Activated naive CD4-positive, alpha-beta T cell treated with anti-CD3 and anti-CD28 coated beads, Interleukin-2, amount 50 U/mL, for 24 hours (primary cell): ENCODE measurements at regions not wholly inside any gene's neighbourhood (a gene's known extent, or its start where the extent isn't known, plus 50 kb on each side); places are given as distances from the start of the nearest gene placed in this dataset.
"Not testable (repeated sequence)": the region's sequence is repeated elsewhere in the genome, so short reads cannot be mapped to it uniquely, and the experiment has no call there.

Experiments used
- H3K27ac Mint-ChIP-seq: one replicate; pipeline ENCODE4 v1.8.0; 2021; ENCODE audit warnings: mild to moderate bottlenecking, mixed read lengths
- H3K27me3 Mint-ChIP-seq: one replicate; pipeline ENCODE4 v1.8.0; 2021; ENCODE audit warnings: mixed read lengths
- H3K36me3 Mint-ChIP-seq: one replicate; pipeline ENCODE4 v1.8.0; 2021; ENCODE audit warnings: mixed read lengths
- H3K4me1 Mint-ChIP-seq: one replicate; pipeline ENCODE4 v1.8.0; 2021; ENCODE audit warnings: mixed read lengths
- H3K4me3 Mint-ChIP-seq: one replicate; pipeline ENCODE4 v1.8.0; 2021; ENCODE audit warnings: mild to moderate bottlenecking, mixed read lengths
- H3K9me3 Mint-ChIP-seq: one replicate; pipeline ENCODE4 v1.8.0; 2021; ENCODE audit warnings: mixed read lengths

DNA sequence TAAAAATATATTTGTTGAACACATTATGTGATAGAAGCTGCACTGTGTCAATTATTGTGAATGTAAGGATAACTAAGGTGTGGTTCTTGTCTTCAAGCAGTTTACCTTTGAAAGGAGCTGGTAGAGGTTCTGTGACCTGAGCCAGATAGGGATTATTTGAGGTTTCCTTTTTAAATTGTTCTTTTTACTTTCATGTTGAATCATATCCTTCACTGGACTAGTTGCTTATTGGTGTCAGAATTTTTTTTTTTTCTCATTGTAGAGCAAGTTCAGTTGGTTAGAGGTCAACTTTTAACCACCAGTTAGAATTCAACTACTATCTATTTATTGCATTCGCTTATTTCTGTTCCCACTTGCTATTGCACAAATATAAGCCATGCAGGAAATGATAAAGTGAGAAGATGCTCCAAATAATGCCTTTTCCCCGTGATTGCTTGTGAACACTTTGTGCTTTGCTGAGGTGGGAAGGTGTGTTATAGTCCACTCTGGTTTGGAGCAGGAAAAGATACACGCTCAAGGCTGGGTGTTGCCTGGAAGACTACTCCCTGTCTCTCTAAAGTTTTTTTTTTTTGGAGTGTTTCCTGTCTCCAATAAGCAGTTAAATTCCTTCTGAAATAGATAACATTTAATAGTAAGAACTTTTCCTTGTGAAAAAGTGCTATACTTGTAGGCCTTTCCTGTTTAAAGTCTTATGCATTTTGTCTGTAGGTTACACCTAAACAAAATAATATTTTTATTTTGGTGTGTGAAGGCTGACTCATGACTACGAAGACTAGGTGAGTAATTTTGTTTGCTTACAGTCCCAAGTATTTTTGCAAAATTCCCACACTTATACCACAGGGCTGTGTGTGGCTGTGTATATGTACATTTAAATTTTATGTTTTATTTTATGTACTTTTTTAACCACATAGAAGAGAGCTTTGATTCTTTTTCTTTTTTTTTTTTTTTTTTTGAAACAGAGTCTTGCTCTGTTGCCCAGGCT is 83.8 kb upstream of the LCORL start:
- H3K27me3 Mint-ChIP-seq = peaks cover 2% of the 10 kb centered on the region
- H3K9me3 Mint-ChIP-seq = no peaks in the 10 kb centered on the region
- H3K27ac Mint-ChIP-seq = no peak overlapping the region
- H3K4me1 Mint-ChIP-seq = no peaks in the 10 kb centered on the region
- H3K4me3 Mint-ChIP-seq = no peak overlapping the region
- no peaks in the 10 kb centered on the region for H3K36me3 Mint-ChIP-seq

DNA sequence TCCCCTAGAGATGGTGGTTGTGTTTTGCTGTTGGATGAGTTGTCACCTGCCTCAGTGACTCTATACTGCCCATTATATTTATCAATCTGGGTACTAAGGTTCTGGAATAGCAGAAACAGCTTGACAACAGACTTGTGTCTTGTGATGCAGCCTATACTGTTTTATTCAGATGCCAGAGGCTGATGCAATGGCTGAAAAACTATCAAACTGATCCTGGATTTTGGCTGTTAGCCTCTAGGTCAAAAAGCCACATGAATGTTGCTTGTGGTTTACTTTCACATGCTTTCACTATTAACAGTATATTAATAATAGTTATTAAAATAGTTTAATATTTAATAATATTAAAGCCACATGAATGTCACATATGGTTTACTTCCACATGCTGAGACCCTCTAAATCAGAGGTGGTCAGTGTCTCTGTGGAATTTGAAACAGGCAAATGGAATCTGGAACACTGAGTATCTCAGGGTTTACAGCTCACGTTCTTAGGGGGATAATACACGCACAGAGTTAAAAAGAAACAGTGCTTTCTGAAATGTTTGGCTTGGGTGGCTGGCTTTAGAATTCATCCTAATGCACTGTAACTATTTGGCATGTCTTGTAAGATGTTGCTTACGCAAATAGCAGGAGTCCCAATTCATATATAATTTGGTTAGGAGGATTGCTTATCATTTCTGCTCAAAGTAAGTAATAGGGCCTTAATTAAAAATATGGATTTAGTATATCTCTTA is 82.5 kb upstream of the LCORL start:
- no peaks in the 10 kb centered on the region for H3K9me3 Mint-ChIP-seq
- peaks cover 2% of the 10 kb centered on the region for H3K27me3 Mint-ChIP-seq
- no peak overlapping the region for H3K27ac Mint-ChIP-seq
- H3K4me3 Mint-ChIP-seq = no peak overlapping the region
- H3K36me3 Mint-ChIP-seq = no peaks in the 10 kb centered on the region
- no peaks in the 10 kb centered on the region for H3K4me1 Mint-ChIP-seq

GRCh38 chr4:18100657-18101056 is 79.1 kb upstream of the LCORL start:
- no peaks in the 10 kb centered on the region for H3K9me3 Mint-ChIP-seq
- H3K4me3 Mint-ChIP-seq = no peak overlapping the region
- peaks cover 2% of the 10 kb centered on the region for H3K27me3 Mint-ChIP-seq
- no peaks in the 10 kb centered on the region for H3K36me3 Mint-ChIP-seq
- H3K27ac Mint-ChIP-seq = no peak overlapping the region
- no peaks in the 10 kb centered on the region for H3K4me1 Mint-ChIP-seq

- H3K36me3 Mint-ChIP-seq, H3K4me3 Mint-ChIP-seq, H3K9me3 Mint-ChIP-seq, H3K4me1 Mint-ChIP-seq, H3K27ac Mint-ChIP-seq: not testable (repeated sequence)
- peaks cover 18% of the 10 kb centered on the region for H3K27me3 Mint-ChIP-seq
These were observed 68.9 kb upstream of the LCORL start for GRCh38 chr4:18090447-18090846.

DNA sequence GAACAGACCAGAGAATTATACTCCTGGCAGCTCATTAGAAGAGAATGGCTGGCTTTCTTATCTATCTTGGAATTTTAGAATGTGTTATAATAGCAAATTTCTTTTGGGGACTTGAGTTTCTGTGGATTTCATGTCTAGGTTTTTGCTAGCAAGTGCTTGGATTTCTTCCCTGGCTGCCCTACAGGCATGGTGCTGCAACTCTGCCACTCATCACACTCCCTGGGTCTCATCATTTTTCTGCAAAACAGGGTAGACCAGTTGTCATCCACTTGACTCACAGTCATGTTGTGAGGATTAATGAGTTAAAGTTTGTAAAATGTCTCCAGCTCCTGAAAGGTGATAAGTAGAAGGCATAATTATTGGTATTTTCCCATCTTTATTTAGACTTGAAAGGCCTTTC is 60.7 kb upstream of the LCORL start:
- Mint-ChIP-seq H3K27me3 (peaks cover 35% of the 10 kb centered on the region), H3K4me3 (no peak overlapping the region), H3K36me3 (no peaks in the 10 kb centered on the region), H3K27ac (no peak overlapping the region), H3K4me1 (no peaks in the 10 kb centered on the region), H3K9me3 (peaks cover 10% of the 10 kb centered on the region)

DNA sequence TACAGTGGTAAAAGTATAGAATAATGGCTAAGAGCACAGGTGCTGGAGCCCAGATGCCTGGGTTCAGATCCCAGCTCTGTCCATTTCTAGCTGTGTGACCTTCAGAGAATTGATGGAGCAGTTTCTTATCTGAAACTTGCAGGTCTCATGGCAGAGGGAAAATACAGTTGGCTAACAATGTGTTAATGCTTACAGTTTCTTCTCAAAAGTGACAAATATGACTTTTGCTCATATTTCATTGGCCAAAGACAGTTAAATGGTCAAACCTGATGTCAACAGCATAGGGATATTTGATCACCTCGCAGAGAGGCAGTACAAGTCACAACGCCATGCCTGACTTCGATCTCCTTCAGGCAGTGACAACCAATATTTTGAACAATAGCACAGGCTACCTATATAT is 60.2 kb upstream of the LCORL start:
- H3K4me1 Mint-ChIP-seq = no peaks in the 10 kb centered on the region
- H3K9me3 Mint-ChIP-seq = peaks cover 5% of the 10 kb centered on the region
- peaks cover 30% of the 10 kb centered on the region for H3K27me3 Mint-ChIP-seq
- no peaks in the 10 kb centered on the region for H3K36me3 Mint-ChIP-seq
- no peak overlapping the region for H3K27ac Mint-ChIP-seq
- H3K4me3 Mint-ChIP-seq = no peak overlapping the region

DNA sequence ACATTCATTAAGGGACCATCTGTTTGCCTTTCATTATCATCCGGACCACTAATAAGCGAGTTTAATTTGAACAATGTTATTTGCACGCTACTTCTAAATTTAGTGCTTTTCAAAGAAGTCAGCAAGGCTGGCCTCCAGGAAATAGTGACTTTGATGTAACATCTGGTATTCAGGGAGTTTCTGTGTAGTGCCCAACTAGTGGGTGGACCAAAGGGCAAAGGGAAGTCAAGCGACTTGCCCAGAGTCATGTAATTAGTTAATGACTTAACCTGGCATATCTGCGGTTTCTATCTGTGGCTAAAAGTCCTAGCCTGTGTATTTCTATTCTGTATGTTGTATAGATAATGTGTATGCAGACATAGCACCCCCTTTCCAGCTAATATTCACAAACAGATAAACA is 56.3 kb upstream of the LCORL start:
- peaks cover 9% of the 10 kb centered on the region for H3K4me1 Mint-ChIP-seq

GRCh38 chr4:18075823-18076433 is 54.4 kb upstream of the LCORL start:
- no peak overlapping the region for H3K4me3 Mint-ChIP-seq
- peaks cover 9% of the 10 kb centered on the region for H3K4me1 Mint-ChIP-seq
- no peaks in the 10 kb centered on the region for H3K36me3 Mint-ChIP-seq
- no peak overlapping the region for H3K27ac Mint-ChIP-seq
- peaks cover 26% of the 10 kb centered on the region for H3K27me3 Mint-ChIP-seq
- H3K9me3 Mint-ChIP-seq = peaks cover 5% of the 10 kb centered on the region

More for the DNA sequence above, 56.3 kb upstream of the LCORL start:
- Mint-ChIP-seq H3K4me3 (no peak overlapping the region), H3K9me3 (peaks cover 5% of the 10 kb centered on the region), H3K36me3 (no peaks in the 10 kb centered on the region), H3K27ac (no peak overlapping the region), H3K27me3 (peaks cover 19% of the 10 kb centered on the region)

GRCh38 chr4:18071894-18072293 is 50.3 kb upstream of the LCORL start:
- peaks cover 27% of the 10 kb centered on the region for H3K27me3 Mint-ChIP-seq
- no peak overlapping the region for H3K4me3 Mint-ChIP-seq
- H3K9me3 Mint-ChIP-seq = no peaks in the 10 kb centered on the region
- peaks cover 9% of the 10 kb centered on the region for H3K4me1 Mint-ChIP-seq
- no peaks in the 10 kb centered on the region for H3K36me3 Mint-ChIP-seq
- H3K27ac Mint-ChIP-seq = no peak overlapping the region
